HepG2 (cell line): ENCODE measurements at regions not wholly inside any gene's neighbourhood (a gene's known extent, or its start where the extent isn't known, plus 50 kb on each side); places are given as distances from the start of the nearest gene placed in this dataset.

Experiments used
- DR1 ChIP-seq: sonication (generic); formaldehyde crosslinking; IDR thresholded peaks from 2 replicates; pipeline ENCODE4 v1.8.0; 2021; ENCODE audit warnings: mild to moderate bottlenecking, missing genetic modification reagents, inconsistent platforms
- FOXK2 ChIP-seq: fragments of 450-650 bp; IDR thresholded peaks from 2 replicates; pipeline ENCODE4 v1.6.1; 2016
- JUN ChIP-seq: sonication (generic); formaldehyde crosslinking; IDR thresholded peaks from 2 replicates; pipeline ENCODE4 v1.4.0; 2020; ENCODE audit warnings: mild to moderate bottlenecking, missing genetic modification reagents
- JUND ChIP-seq: sonication (generic); formaldehyde crosslinking; IDR thresholded peaks from 2 replicates; pipeline ENCODE4 v1.8.0; 2022; ENCODE audit warnings: mild to moderate bottlenecking, missing genetic modification reagents
- SKI ChIP-seq: fragments of 450-650 bp; IDR thresholded peaks from one replicate; pipeline ENCODE4 v1.6.1; 2018; ENCODE audit warnings: mild to moderate bottlenecking; ENCODE audit not compliant: partially characterized antibody
- SRF ChIP-seq: IDR thresholded peaks from 2 replicates; pipeline ENCODE4 v1.6.1; 2011; ENCODE audit warnings: mild to moderate bottlenecking, low read depth, low read length, moderate library complexity
- TRIM24 ChIP-seq: sonication (generic); formaldehyde crosslinking; IDR thresholded peaks from 2 replicates; pipeline ENCODE4 v1.8.0; 2022; ENCODE audit warnings: mild to moderate bottlenecking, missing genetic modification reagents
- TF ChIP-seq, protein P1 (sequence below): sonication (generic); formaldehyde crosslinking; IDR thresholded peaks from 2 replicates; pipeline ENCODE4 v1.5.0; 2020; ENCODE audit warnings: mild to moderate bottlenecking, missing genetic modification reagents, moderate library complexity

GRCh38 chr19:46950526-46951170, 69.0 kb upstream of the NPAS1 start:
- TF ChIP-seq SKI (no peak), SRF (no peak), JUND (CRISPR knock-in tag) (no peak), DR1 (CRISPR knock-in tag) (no peak), JUN (CRISPR knock-in tag) (no peak), TRIM24 (CRISPR knock-in tag) (no peak), FOXK2 (no peak)
- TF ChIP-seq, protein P1, sequence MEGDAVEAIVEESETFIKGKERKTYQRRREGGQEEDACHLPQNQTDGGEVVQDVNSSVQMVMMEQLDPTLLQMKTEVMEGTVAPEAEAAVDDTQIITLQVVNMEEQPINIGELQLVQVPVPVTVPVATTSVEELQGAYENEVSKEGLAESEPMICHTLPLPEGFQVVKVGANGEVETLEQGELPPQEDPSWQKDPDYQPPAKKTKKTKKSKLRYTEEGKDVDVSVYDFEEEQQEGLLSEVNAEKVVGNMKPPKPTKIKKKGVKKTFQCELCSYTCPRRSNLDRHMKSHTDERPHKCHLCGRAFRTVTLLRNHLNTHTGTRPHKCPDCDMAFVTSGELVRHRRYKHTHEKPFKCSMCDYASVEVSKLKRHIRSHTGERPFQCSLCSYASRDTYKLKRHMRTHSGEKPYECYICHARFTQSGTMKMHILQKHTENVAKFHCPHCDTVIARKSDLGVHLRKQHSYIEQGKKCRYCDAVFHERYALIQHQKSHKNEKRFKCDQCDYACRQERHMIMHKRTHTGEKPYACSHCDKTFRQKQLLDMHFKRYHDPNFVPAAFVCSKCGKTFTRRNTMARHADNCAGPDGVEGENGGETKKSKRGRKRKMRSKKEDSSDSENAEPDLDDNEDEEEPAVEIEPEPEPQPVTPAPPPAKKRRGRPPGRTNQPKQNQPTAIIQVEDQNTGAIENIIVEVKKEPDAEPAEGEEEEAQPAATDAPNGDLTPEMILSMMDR (CRISPR knock-in tag) = no peak
